ENCODE measurements at regions not wholly inside any gene's neighbourhood (a gene's known extent, or its start where the extent isn't known, plus 50 kb on each side); places are given as distances from the start of the nearest gene placed in this dataset.

DNA sequence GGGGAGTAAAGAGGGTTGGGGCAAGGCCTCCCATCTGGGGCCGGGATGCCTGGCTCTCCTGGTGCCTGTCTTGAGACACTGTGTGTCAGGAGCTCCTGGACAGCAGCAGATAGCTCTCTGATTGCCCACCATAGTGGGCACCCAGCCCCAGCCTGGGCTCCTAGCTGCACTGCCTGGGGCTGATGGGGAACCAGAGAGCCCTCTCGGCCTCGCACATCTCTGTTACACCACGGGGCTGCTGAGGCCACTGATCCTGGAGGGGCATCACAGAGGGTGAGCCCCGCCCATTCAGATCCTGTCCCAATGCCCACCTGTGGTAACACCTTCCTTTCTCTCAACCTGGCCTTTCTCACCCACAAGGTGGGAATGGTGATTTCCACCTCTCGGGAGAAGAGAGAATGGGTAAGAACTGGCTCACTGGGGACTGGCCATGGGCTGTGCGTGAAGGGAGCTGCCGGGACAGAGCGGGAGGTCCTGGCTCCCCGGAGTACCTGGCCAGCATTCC is 135.9 kb downstream of the URI1 start:
- no peaks in the 10 kb centered on the region for H3K36me3 ChIP-seq (ENCODE audit: control insufficient read depth, insufficient read depth, low read length)
- H3K27ac ChIP-seq: no peak overlapping the region
- no peaks in the 10 kb centered on the region for H3K79me2 ChIP-seq
- no peaks in the 10 kb centered on the region for H3K27me3 ChIP-seq (ENCODE audit: control insufficient read depth, insufficient read depth, low read length)
- H3K4me3 ChIP-seq (ENCODE audit: low read depth, low read length): no peak overlapping the region
- H2AFZ ChIP-seq: no peak overlapping the region
- no peak overlapping the region for H3K4me2 ChIP-seq (ENCODE audit: low read length)
- no peaks in the 10 kb centered on the region for H3K9me3 ChIP-seq (ENCODE audit: control insufficient read depth, low read length)
- H3K4me1 ChIP-seq: no peaks in the 10 kb centered on the region
- H3K9ac ChIP-seq: no peak overlapping the region
- no peak for TF ChIP-seq CTCF (IDR thresholded peaks at IDR 0.05)

GRCh38 chr19:30078381-30078910 is 136.4 kb downstream of the URI1 start:
- H3K36me3 ChIP-seq (ENCODE audit: control insufficient read depth, insufficient read depth, low read length): no peaks in the 10 kb centered on the region
- no peak overlapping the region for H3K27ac ChIP-seq
- no peaks in the 10 kb centered on the region for H3K79me2 ChIP-seq
- no peak for TF ChIP-seq CTCF (IDR thresholded peaks at IDR 0.05)
- no peak overlapping the region for H3K9ac ChIP-seq
- no peak overlapping the region for H2AFZ ChIP-seq
- no peak overlapping the region for H3K4me3 ChIP-seq (ENCODE audit: low read depth, low read length)
- H3K9me3 ChIP-seq (ENCODE audit: control insufficient read depth, low read length): no peaks in the 10 kb centered on the region
- H3K4me2 ChIP-seq (ENCODE audit: low read length): no peak overlapping the region
- H3K4me1 ChIP-seq: no peaks in the 10 kb centered on the region
- no peaks in the 10 kb centered on the region for H3K27me3 ChIP-seq (ENCODE audit: control insufficient read depth, insufficient read depth, low read length)

DNA sequence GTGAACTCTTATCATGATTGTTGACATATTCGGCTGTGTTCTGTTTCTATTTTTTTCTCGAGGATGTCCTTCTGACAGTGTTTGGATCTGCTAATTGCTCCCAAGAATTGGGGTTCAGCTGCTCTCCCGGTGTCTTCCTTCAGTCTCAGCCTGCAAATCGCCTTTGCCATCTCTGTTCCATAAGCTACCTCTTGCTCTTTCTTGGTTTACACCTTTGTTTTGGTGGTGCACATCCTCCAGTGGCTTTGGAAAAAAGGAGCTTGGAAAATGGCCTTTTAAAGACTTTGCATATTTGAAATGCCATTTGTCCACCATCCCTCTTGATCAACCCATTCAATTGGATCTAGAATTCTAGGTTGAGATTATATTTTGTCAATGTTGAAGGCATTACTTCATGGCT is 137.2 kb downstream of the URI1 start:
- H3K9me3 ChIP-seq (ENCODE audit: control insufficient read depth, low read length): no peaks in the 10 kb centered on the region
- no peak overlapping the region for H3K4me2 ChIP-seq (ENCODE audit: low read length)
- no peak for TF ChIP-seq CTCF (IDR thresholded peaks at IDR 0.05)
- H3K4me3 ChIP-seq (ENCODE audit: low read depth, low read length): no peak overlapping the region
- no peaks in the 10 kb centered on the region for H3K27me3 ChIP-seq (ENCODE audit: control insufficient read depth, insufficient read depth, low read length)
- H3K4me1 ChIP-seq: no peaks in the 10 kb centered on the region
- H3K36me3 ChIP-seq (ENCODE audit: control insufficient read depth, insufficient read depth, low read length): no peaks in the 10 kb centered on the region
- H2AFZ ChIP-seq: no peak overlapping the region
- H3K27ac ChIP-seq: no peak overlapping the region
- no peak overlapping the region for H3K9ac ChIP-seq
- no peaks in the 10 kb centered on the region for H3K79me2 ChIP-seq

DNA sequence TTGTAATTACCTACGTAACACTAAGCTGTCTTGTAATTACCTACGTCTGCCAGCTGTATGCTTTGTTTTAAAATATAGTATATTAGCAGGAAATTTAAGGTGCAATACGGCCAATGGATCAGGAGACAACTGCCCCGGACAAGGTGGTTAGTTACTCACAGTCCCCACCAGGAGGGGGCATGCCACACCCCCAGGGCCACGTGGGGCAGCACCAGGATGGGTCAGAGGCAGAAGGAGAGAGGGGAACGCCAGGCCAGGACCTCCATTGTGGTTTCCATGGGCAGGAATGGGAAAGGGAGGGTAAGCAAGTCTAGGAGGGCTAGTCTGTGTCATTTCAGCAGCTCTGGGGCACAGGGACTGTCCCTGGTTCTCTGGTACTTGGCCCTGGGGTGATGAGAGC is 140.1 kb downstream of the URI1 start:
- Histone ChIP-seq H3K4me2 (ENCODE audit: low read length) (no peak overlapping the region), H3K9me3 (ENCODE audit: control insufficient read depth, low read length) (no peaks in the 10 kb centered on the region), H3K9ac (no peak overlapping the region), H3K27ac (no peak overlapping the region), H3K27me3 (ENCODE audit: control insufficient read depth, insufficient read depth, low read length) (no peaks in the 10 kb centered on the region), H3K4me3 (ENCODE audit: low read depth, low read length) (no peak overlapping the region), H3K79me2 (no peaks in the 10 kb centered on the region), H3K36me3 (ENCODE audit: control insufficient read depth, insufficient read depth, low read length) (no peaks in the 10 kb centered on the region), H3K4me1 (no peaks in the 10 kb centered on the region), H2AFZ (no peak overlapping the region)
- no peak for TF ChIP-seq CTCF (IDR thresholded peaks at IDR 0.05)

GRCh38 chr19:30082611-30083010 is 140.6 kb downstream of the URI1 start:
- Histone ChIP-seq H2AFZ (no peak overlapping the region), H3K27ac (no peak overlapping the region), H3K79me2 (no peaks in the 10 kb centered on the region), H3K4me3 (ENCODE audit: low read depth, low read length) (no peak overlapping the region), H3K9me3 (ENCODE audit: control insufficient read depth, low read length) (no peaks in the 10 kb centered on the region), H3K36me3 (ENCODE audit: control insufficient read depth, insufficient read depth, low read length) (no peaks in the 10 kb centered on the region), H3K4me1 (no peaks in the 10 kb centered on the region), H3K9ac (no peak overlapping the region), H3K27me3 (ENCODE audit: control insufficient read depth, insufficient read depth, low read length) (no peaks in the 10 kb centered on the region), H3K4me2 (ENCODE audit: low read length) (no peak overlapping the region)
- no peak for TF ChIP-seq CTCF (IDR thresholded peaks at IDR 0.05)

Data from parathyroid adenoma (tissue), 2 donors.